IMR-90 (cell line): ENCODE measurements at regions not wholly inside any gene's neighbourhood (a gene's known extent, or its start where the extent isn't known, plus 50 kb on each side); places are given as distances from the start of the nearest gene placed in this dataset.

ENCODE experiments used
- ATAC-seq: fragments of 200-7000 bp; cut with Tn5 transposase; 2 replicates; pipeline ENCODE4 v1.9.1; 2020; ENCODE audit warnings: low read depth, mild to moderate bottlenecking, moderate library complexity
- BruUV-seq: library from RNA; stranded (reverse); fragments of 400-500 nt; replicated peaks from 2 replicates; lab custom pipeline; 2021; lab: Mats Ljungman, UMichigan
- CTCF ChIA-PET: fragments of 300-600 bp; formaldehyde crosslinking; extraction: SDS; loops from one replicate; lab custom pipeline; 2021; ENCODE audit warnings: antibody characterized with exemption; lab: Yijun Ruan, JAX
- POLR2A ChIA-PET: fragments of 300-600 bp; sonication (Branson Sonifier 250); formaldehyde crosslinking; loops from one replicate; lab custom pipeline; 2022; ENCODE audit warnings: antibody characterized with exemption; ENCODE audit not compliant: unreplicated experiment; lab: Charles Lee
- DNase-seq: peaks from one replicate; pipeline ENCODE4 v3.0.0; 2013
- H2AFZ ChIP-seq: replicated peaks from 2 replicates; pipeline ENCODE3; 2013; ENCODE audit warnings: low read length, mild to moderate bottlenecking; ENCODE audit not compliant: poor library complexity
- H2AK5ac ChIP-seq: 2 replicates; pipeline ENCODE4 v1.6.1; 2013; ENCODE audit warnings: low read depth, low read length, inconsistent platforms
- H2AK9ac ChIP-seq: replicated peaks from 2 replicates; pipeline ENCODE3; 2013; ENCODE audit warnings: mild to moderate bottlenecking, low read depth, low read length, moderate library complexity; ENCODE audit not compliant: poor library complexity
- H2BK120ac ChIP-seq: 2 replicates; pipeline ENCODE4 v1.6.1; 2013; ENCODE audit warnings: low read depth, low read length, inconsistent platforms
- H2BK15ac ChIP-seq: 3 replicates; pipeline ENCODE4 v1.6.1; 2013; ENCODE audit warnings: low read depth, low read length, inconsistent platforms
- H2BK20ac ChIP-seq: 2 replicates; pipeline ENCODE4 v1.6.1; 2013; ENCODE audit warnings: low read depth, mild to moderate bottlenecking, inconsistent platforms, low read length, moderate library complexity
- H2BK5ac ChIP-seq: 2 replicates; pipeline ENCODE4 v1.6.1; 2013; ENCODE audit warnings: mild to moderate bottlenecking, low read depth, low read length, inconsistent platforms; ENCODE audit not compliant: poor library complexity, severe bottlenecking
- H3K14ac ChIP-seq: replicated peaks from 2 replicates; pipeline ENCODE4 v1.6.1; 2013; ENCODE audit warnings: low read depth, low read length, inconsistent platforms
- H3K18ac ChIP-seq: 2 replicates; pipeline ENCODE4 v1.6.1; 2013; ENCODE audit warnings: low read depth, low read length, control low read depth
- H3K23ac ChIP-seq: 2 replicates; pipeline ENCODE4 v1.6.1; 2013; ENCODE audit warnings: low read depth, low read length, inconsistent platforms
- H3K27ac ChIP-seq: 2 replicates; pipeline ENCODE4 v1.5.1; 2013; ENCODE audit warnings: mild to moderate bottlenecking, control low read depth, low read length; ENCODE audit not compliant: insufficient read depth
- H3K27me3 ChIP-seq: 2 replicates; pipeline ENCODE4 v1.6.1; 2013; ENCODE audit warnings: low read length; ENCODE audit not compliant: control insufficient read depth, insufficient read depth
- H3K36me3 ChIP-seq: 2 replicates; pipeline ENCODE4 v1.6.1; 2013; ENCODE audit warnings: low read length, mixed read lengths; ENCODE audit not compliant: control insufficient read depth, insufficient read depth
- H3K4ac ChIP-seq: 2 replicates; pipeline ENCODE4 v1.6.1; 2013; ENCODE audit warnings: low read depth, low read length, inconsistent platforms
- H3K4me1 ChIP-seq: 2 replicates; pipeline ENCODE4 v1.6.1; 2013; ENCODE audit warnings: low read length, mixed read lengths; ENCODE audit not compliant: control insufficient read depth, insufficient read depth
- H3K4me2 ChIP-seq: 2 replicates; pipeline ENCODE4 v1.6.1; 2013; ENCODE audit warnings: low read depth, mild to moderate bottlenecking, control low read depth, low read length, moderate library complexity
- H3K4me3 ChIP-seq: 2 replicates; pipeline ENCODE4 v1.5.1; 2013; ENCODE audit warnings: low read depth, mild to moderate bottlenecking, control low read depth, low read length, moderate library complexity; ENCODE audit not compliant: insufficient read depth
- H3K56ac ChIP-seq: 2 replicates; pipeline ENCODE4 v1.6.1; 2013; ENCODE audit warnings: low read length, inconsistent platforms; ENCODE audit not compliant: insufficient read depth; ENCODE audit errors: extremely low read depth
- H3K79me1 ChIP-seq, 2 experiments: 2 replicates each; pipeline ENCODE4 v1.6.1; 2013; ENCODE audit warnings: low read length in 2 of 2, inconsistent platforms in 1 of 2, low read depth in 1 of 2
- H3K9ac ChIP-seq: 2 replicates; pipeline ENCODE4 v1.6.1; 2013; ENCODE audit warnings: low read depth, low read length, control low read depth
- H3K9me1 ChIP-seq: 2 replicates; pipeline ENCODE4 v1.6.1; 2013; ENCODE audit warnings: low read length, inconsistent platforms; ENCODE audit not compliant: insufficient read depth
- H3K9me3 ChIP-seq: 2 replicates; pipeline ENCODE4 v1.6.1; 2013; ENCODE audit warnings: low read length; ENCODE audit not compliant: control insufficient read depth, insufficient read depth
- H4K20me1 ChIP-seq: 2 replicates; pipeline ENCODE4 v1.6.1; 2013; ENCODE audit warnings: low read length, inconsistent platforms; ENCODE audit not compliant: insufficient read depth
- H4K5ac ChIP-seq: 2 replicates; pipeline ENCODE4 v1.6.1; 2013; ENCODE audit warnings: mild to moderate bottlenecking, low read depth, low read length, control low read depth
- H4K8ac ChIP-seq, 2 experiments: 2 replicates each; pipeline ENCODE4 v1.6.1; 2013; ENCODE audit warnings: low read depth in 2 of 2, low read length in 2 of 2, control low read depth in 1 of 2, inconsistent platforms in 1 of 2
- H4K91ac ChIP-seq: 2 replicates; pipeline ENCODE4 v1.6.1; 2013; ENCODE audit warnings: low read depth, low read length, inconsistent platforms; ENCODE audit not compliant: insufficient read depth
- BHLHE40 ChIP-seq: fragments of 150-350 bp; IDR thresholded peaks from 2 replicates; pipeline ENCODE4 v1.6.1; 2016; ENCODE audit warnings: mild to moderate bottlenecking, low read depth, low read length
- CEBPB ChIP-seq: IDR thresholded peaks from 2 replicates; pipeline ENCODE4 v1.6.1; 2012; ENCODE audit warnings: low read depth, low read length, improper control_type of control experiment
- CHD1 ChIP-seq: IDR thresholded peaks from 2 replicates; pipeline ENCODE4 v1.6.1; 2012; ENCODE audit warnings: low read depth, low read length, improper control_type of control experiment
- ELK1 ChIP-seq: fragments of 150-350 bp; IDR thresholded peaks from 2 replicates; pipeline ENCODE4 v1.6.1; 2016; ENCODE audit warnings: low read depth, mild to moderate bottlenecking, low read length, moderate library complexity, borderline replicate concordance
- FOS ChIP-seq: fragments of 150-350 bp; IDR thresholded peaks from 2 replicates; pipeline ENCODE4 v1.6.1; 2016; ENCODE audit warnings: low read depth, low read length
- MAFK ChIP-seq: IDR thresholded peaks from 2 replicates; pipeline ENCODE4 v1.6.1; 2012; ENCODE audit warnings: low read depth, low read length, improper control_type of control experiment
- MAZ ChIP-seq: IDR thresholded peaks from 2 replicates; pipeline ENCODE4 v1.6.1; 2012; ENCODE audit warnings: low read depth, mild to moderate bottlenecking, low read length, improper control_type of control experiment, moderate library complexity, borderline replicate concordance
- MXI1 ChIP-seq: IDR thresholded peaks from 2 replicates; pipeline ENCODE4 v1.6.1; 2012; ENCODE audit warnings: low read depth, mild to moderate bottlenecking, low read length, moderate library complexity, borderline replicate concordance
- NFE2L2 ChIP-seq: fragments of 150-350 bp; IDR thresholded peaks from 2 replicates; pipeline ENCODE4 v1.6.1; 2016; ENCODE audit warnings: low read depth, mild to moderate bottlenecking, low read length
- POLR2A ChIP-seq: IDR thresholded peaks from 2 replicates; pipeline ENCODE4 v1.6.1; 2012; ENCODE audit warnings: mild to moderate bottlenecking, low read depth, low read length
- RAD21 ChIP-seq: IDR thresholded peaks from 2 replicates; pipeline ENCODE4 v1.6.1; 2012; ENCODE audit warnings: low read length, improper control_type of control experiment
- RCOR1 ChIP-seq: IDR thresholded peaks from 2 replicates; pipeline ENCODE4 v1.6.1; 2012; ENCODE audit warnings: mild to moderate bottlenecking, low read length, improper control_type of control experiment; ENCODE audit not compliant: insufficient replicate concordance
- RFX5 ChIP-seq: IDR thresholded peaks from 2 replicates; pipeline ENCODE4 v1.8.0; 2012; ENCODE audit warnings: low read depth, mild to moderate bottlenecking, low read length, moderate library complexity
- SMC3 ChIP-seq: fragments of 150-350 bp; IDR thresholded peaks from 2 replicates; pipeline ENCODE4 v1.6.1; 2016; ENCODE audit warnings: low read depth, mild to moderate bottlenecking, antibody characterized with exemption, low read length, moderate library complexity
- USF2 ChIP-seq: fragments of 150-350 bp; IDR thresholded peaks from 2 replicates; pipeline ENCODE4 v1.6.1; 2017; ENCODE audit warnings: mild to moderate bottlenecking, antibody characterized with exemption, low read length, low read depth
- WGBS, 2 experiments: methylation state at CpG; one replicate each; pipeline versions ENCODE4 v1.1.5 to v1.1.7; 2013; ENCODE audit warnings: missing lambda C conversion rate in 2 of 2; ENCODE audit not compliant: insufficient read length in 1 of 2; ENCODE audit errors: extremely low coverage in 2 of 2; 5-methylcytosine and 5-hydroxymethylcytosine counted together
- dilution Hi-C: fragments of 300-500 bp; cut with HindIII; formaldehyde crosslinking; loops from one replicate; pipeline ENCODE4 v1.14.3; 2018; ENCODE audit warnings: low sequenced_read_pairs; ENCODE audit not compliant: unreplicated experiment
- in situ Hi-C: fragments of 300-500 bp; cut with MboI; formaldehyde crosslinking; loops from 3 replicates; pipeline ENCODE4 v1.14.3; 2019; ENCODE audit warnings: low sequenced_read_pairs, inconsistent platforms, mixed read lengths
- intact Hi-C: fragments of 100-400 bp; cut with micrococcal nuclease; formaldehyde crosslinking; loops from 2 replicates; pipeline ENCODE4 v1.10.0; 2022
- TF ChIP-seq, protein P1 (sequence below): conservative IDR thresholded peaks from 2 replicates; pipeline ENCODE4 v1.5.1; 2012; ENCODE audit warnings: mild to moderate bottlenecking, low read depth, low read length, improper control_type of control experiment

DNA sequence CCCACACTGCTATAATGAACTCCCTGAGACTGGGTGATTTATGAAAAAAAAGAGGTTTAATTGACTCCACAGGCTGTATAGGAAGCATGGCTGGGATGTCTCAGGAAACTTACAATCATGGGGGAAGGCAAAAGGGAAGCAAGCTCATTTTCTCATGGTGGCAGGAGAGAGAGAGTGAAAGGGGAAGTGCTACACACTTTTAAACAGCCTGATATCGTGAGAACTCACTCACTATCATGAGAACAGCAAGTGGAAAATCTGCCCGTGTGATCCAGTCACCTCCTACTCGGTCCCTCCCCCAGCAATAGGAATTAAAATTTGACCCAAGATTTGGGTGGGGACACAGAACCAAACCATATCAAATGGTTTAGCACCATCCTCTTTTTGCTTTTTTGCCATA, 116.6 kb upstream of the CEP162 start:
- Histone ChIP-seq H2BK15ac (no peak overlapping the region), H3K56ac (no peak overlapping the region), H3K79me1 (no peaks in the 10 kb centered on the region), H4K20me1 (no peaks in the 10 kb centered on the region), H4K5ac (no peak overlapping the region), H2BK20ac (no peak overlapping the region), H3K4me1 (no peaks in the 10 kb centered on the region), H3K14ac (no peak overlapping the region), H2BK120ac (no peak overlapping the region), H3K27me3 (no peaks in the 10 kb centered on the region), H4K91ac (no peak overlapping the region), H2AK5ac (no peak overlapping the region), H3K36me3 (no peaks in the 10 kb centered on the region), H2AFZ (no peak overlapping the region), H3K4ac (no peak overlapping the region), H3K4me2 (no peak overlapping the region), H4K8ac (no peak overlapping the region), H3K9ac (no peak overlapping the region), H2BK5ac (no peak overlapping the region), H2AK9ac (no peak overlapping the region), H3K4me3 (no peak overlapping the region), H3K27ac (no peak overlapping the region), H3K18ac (no peak overlapping the region), H3K23ac (no peak overlapping the region), H3K9me1 (no peaks in the 10 kb centered on the region), H3K9me3 (peaks cover 5% of the 10 kb centered on the region; the same call in 1 of the 2 replicates)
- CTCF ChIA-PET: no interaction called here
- in situ Hi-C loops: no loop called here
- no peak for TF ChIP-seq MAZ
- TF ChIP-seq POLR2A: no peak
- no peak for TF ChIP-seq RCOR1
- no peak for TF ChIP-seq CEBPB
- TF ChIP-seq RAD21: no peak
- TF ChIP-seq SMC3: no peak
- TF ChIP-seq USF2: no peak
- no peak for TF ChIP-seq ELK1
- no peak for TF ChIP-seq MAFK
- TF ChIP-seq, protein P1, sequence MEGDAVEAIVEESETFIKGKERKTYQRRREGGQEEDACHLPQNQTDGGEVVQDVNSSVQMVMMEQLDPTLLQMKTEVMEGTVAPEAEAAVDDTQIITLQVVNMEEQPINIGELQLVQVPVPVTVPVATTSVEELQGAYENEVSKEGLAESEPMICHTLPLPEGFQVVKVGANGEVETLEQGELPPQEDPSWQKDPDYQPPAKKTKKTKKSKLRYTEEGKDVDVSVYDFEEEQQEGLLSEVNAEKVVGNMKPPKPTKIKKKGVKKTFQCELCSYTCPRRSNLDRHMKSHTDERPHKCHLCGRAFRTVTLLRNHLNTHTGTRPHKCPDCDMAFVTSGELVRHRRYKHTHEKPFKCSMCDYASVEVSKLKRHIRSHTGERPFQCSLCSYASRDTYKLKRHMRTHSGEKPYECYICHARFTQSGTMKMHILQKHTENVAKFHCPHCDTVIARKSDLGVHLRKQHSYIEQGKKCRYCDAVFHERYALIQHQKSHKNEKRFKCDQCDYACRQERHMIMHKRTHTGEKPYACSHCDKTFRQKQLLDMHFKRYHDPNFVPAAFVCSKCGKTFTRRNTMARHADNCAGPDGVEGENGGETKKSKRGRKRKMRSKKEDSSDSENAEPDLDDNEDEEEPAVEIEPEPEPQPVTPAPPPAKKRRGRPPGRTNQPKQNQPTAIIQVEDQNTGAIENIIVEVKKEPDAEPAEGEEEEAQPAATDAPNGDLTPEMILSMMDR: no peak
- no peak for TF ChIP-seq FOS
- no peak for TF ChIP-seq CHD1
- no peak for TF ChIP-seq NFE2L2
- TF ChIP-seq MXI1: no peak
- no peak for TF ChIP-seq RFX5
- TF ChIP-seq BHLHE40: no peak
- intact Hi-C loops: no loop called here
- no peak for ATAC-seq
- POLR2A ChIA-PET: no interaction called here
- no CpG with 5 or more reads among the region's 3 CpGs for WGBS, 2 experiments
- BruUV-seq: no TSS peak
- no peak for DNase-seq
- dilution Hi-C loops: no loop called here
